ENCODE measurements at regions not wholly inside any gene's neighbourhood (a gene's known extent, or its start where the extent isn't known, plus 50 kb on each side); places are given as distances from the start of the nearest gene placed in this dataset.

DNA sequence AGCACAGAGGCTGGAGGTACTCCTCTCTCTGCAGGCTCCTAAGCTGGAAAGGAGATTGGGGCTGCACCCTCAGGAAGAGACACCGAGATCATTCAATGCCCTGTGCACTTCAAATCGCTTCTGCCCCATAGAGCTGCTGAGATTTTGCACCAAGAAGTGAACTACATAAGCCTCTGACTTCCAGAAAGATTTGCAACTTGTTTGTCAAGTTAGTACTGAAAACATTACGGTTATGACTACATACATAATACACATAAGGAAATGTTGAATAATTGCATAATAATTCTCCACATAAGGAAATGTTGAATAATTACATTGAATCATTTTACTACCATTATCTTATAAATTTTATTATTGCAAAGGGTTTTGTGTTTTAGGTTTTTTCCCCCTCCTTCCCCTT is 120.3 kb upstream of the SASH1 start:
- H3K27me3 ChIP-seq (ENCODE audit: insufficient read depth, low read length, poor library complexity): no peaks in the 10 kb centered on the region
- no peak overlapping the region for H3K4me2 ChIP-seq (ENCODE audit: low read length)
- no peak overlapping the region for H3K27ac ChIP-seq (ENCODE audit: low read depth, low read length)
- no peak overlapping the region for H2BK5ac ChIP-seq (ENCODE audit: low read length)
- no peak overlapping the region for H3K56ac ChIP-seq (ENCODE audit: low read length)
- no peak overlapping the region for H3K9ac ChIP-seq (ENCODE audit: low read length)
- no peak overlapping the region for H4K5ac ChIP-seq (ENCODE audit: low read length)
- no peaks in the 10 kb centered on the region for H3K36me3 ChIP-seq (ENCODE audit: control insufficient read depth, insufficient read depth, low read length)
- H3K4ac ChIP-seq (ENCODE audit: low read depth, low read length): no peak overlapping the region
- H3K79me2 ChIP-seq (ENCODE audit: control insufficient read depth, insufficient read depth, low read length): no peaks in the 10 kb centered on the region
- no CpG with 5 or more reads among the region's 3 CpGs for WGBS (ENCODE audit: extremely low coverage, insufficient coverage, low lambda C conversion rate)
- no peak for DNase-seq
- H3K4me3 ChIP-seq (ENCODE audit: low read length): no peak overlapping the region
- no peak overlapping the region for H2BK120ac ChIP-seq (ENCODE audit: low read depth, low read length)
- H3K18ac ChIP-seq (ENCODE audit: low read length): no peak overlapping the region
- no peak overlapping the region for H4K8ac ChIP-seq (ENCODE audit: low read depth, low read length)
- peaks cover 6% of the 10 kb centered on the region for H3K4me1 ChIP-seq (ENCODE audit: control insufficient read depth, low read depth, low read length)
- H3K79me1 ChIP-seq (ENCODE audit: low read length): no peaks in the 10 kb centered on the region
- H2AK5ac ChIP-seq (ENCODE audit: low read length): no peak overlapping the region
- H3K23ac ChIP-seq (ENCODE audit: low read length): no peak overlapping the region
- peak overlapping the region; percentile 20 for H2BK15ac ChIP-seq (replicated peaks; ENCODE audit: low read depth)

DNA sequence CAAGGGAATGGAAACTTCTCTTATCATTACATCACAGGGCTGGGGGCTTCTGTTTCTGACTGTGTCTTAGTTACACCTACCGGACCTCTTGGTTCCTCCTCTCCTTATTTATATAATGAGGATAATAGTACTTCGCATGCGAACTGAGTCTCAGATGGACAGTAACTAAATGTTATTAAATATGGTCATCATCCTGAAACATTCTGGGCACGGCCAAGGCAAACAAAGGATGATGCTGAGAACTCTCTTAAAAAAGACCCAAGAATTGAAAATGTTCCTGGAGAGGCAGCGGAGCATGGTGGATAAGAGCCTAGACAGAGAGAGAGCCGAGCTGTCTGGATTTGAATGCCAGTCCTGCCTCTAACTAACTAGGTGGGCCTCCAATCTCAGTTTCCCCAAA is 119.8 kb upstream of the SASH1 start:
- Histone ChIP-seq H3K4ac (ENCODE audit: low read depth, low read length) (no peak overlapping the region), H3K4me3 (ENCODE audit: low read length) (no peak overlapping the region), H3K79me2 (ENCODE audit: control insufficient read depth, insufficient read depth, low read length) (no peaks in the 10 kb centered on the region), H2AK5ac (ENCODE audit: low read length) (no peak overlapping the region), H3K79me1 (ENCODE audit: low read length) (no peaks in the 10 kb centered on the region), H4K5ac (ENCODE audit: low read length) (no peak overlapping the region), H2BK15ac (replicated peaks; ENCODE audit: low read depth) (no peak overlapping the region), H3K27ac (ENCODE audit: low read depth, low read length) (no peak overlapping the region), H3K18ac (ENCODE audit: low read length) (no peak overlapping the region), H3K27me3 (ENCODE audit: insufficient read depth, low read length, poor library complexity) (no peaks in the 10 kb centered on the region), H3K4me2 (ENCODE audit: low read length) (no peak overlapping the region), H2BK5ac (ENCODE audit: low read length) (no peak overlapping the region), H4K8ac (ENCODE audit: low read depth, low read length) (no peak overlapping the region), H3K4me1 (ENCODE audit: control insufficient read depth, low read depth, low read length) (peaks cover 6% of the 10 kb centered on the region), H3K56ac (ENCODE audit: low read length) (no peak overlapping the region), H2BK120ac (ENCODE audit: low read depth, low read length) (peak overlapping the region; percentile 61), H3K36me3 (ENCODE audit: control insufficient read depth, insufficient read depth, low read length) (no peaks in the 10 kb centered on the region), H3K9ac (ENCODE audit: low read length) (no peak overlapping the region), H3K23ac (ENCODE audit: low read length) (no peak overlapping the region)
- WGBS (ENCODE audit: extremely low coverage, insufficient coverage, low lambda C conversion rate): no CpG with 5 or more reads among the region's 6 CpGs
- no peak for DNase-seq

DNA sequence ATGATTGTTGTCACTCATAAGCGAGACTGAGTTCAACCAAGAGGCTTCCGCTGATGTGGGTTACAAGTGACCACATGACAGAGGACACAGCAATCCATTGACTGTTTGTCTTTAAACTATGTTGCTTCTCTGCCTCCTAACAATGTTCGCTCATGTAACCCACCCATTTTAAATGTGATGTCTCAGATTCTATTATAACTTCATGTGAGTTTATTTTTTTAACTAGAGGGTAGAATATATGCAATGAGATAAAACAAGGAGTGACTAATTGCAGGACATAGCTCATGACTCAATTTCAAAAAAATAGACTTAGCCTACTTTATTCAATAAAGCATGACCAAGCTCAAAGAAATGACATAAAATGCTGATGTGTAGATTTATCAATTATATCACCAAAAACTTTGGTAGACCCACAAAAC is 119.2 kb upstream of the SASH1 start:
- Histone ChIP-seq H3K9ac (ENCODE audit: low read length) (no peak overlapping the region), H3K23ac (ENCODE audit: low read length) (no peak overlapping the region), H2BK5ac (ENCODE audit: low read length) (no peak overlapping the region), H3K4me3 (ENCODE audit: low read length) (no peak overlapping the region), H4K8ac (ENCODE audit: low read depth, low read length) (no peak overlapping the region), H3K4ac (ENCODE audit: low read depth, low read length) (peak overlapping the region; percentile 70), H3K56ac (ENCODE audit: low read length) (no peak overlapping the region), H2BK120ac (ENCODE audit: low read depth, low read length) (no peak overlapping the region), H3K79me2 (ENCODE audit: control insufficient read depth, insufficient read depth, low read length) (no peaks in the 10 kb centered on the region), H2BK15ac (replicated peaks; ENCODE audit: low read depth) (no peak overlapping the region), H3K36me3 (ENCODE audit: control insufficient read depth, insufficient read depth, low read length) (no peaks in the 10 kb centered on the region), H3K27me3 (ENCODE audit: insufficient read depth, low read length, poor library complexity) (no peaks in the 10 kb centered on the region), H3K4me1 (ENCODE audit: control insufficient read depth, low read depth, low read length) (peaks cover 6% of the 10 kb centered on the region), H3K79me1 (ENCODE audit: low read length) (no peaks in the 10 kb centered on the region), H3K18ac (ENCODE audit: low read length) (no peak overlapping the region), H2AK5ac (ENCODE audit: low read length) (no peak overlapping the region), H4K5ac (ENCODE audit: low read length) (no peak overlapping the region), H3K27ac (ENCODE audit: low read depth, low read length) (no peak overlapping the region), H3K4me2 (ENCODE audit: low read length) (no peak overlapping the region)
- WGBS (ENCODE audit: extremely low coverage, insufficient coverage, low lambda C conversion rate): no CpG with 5 or more reads among the region's 3 CpGs
- DNase-seq: no peak

DNA sequence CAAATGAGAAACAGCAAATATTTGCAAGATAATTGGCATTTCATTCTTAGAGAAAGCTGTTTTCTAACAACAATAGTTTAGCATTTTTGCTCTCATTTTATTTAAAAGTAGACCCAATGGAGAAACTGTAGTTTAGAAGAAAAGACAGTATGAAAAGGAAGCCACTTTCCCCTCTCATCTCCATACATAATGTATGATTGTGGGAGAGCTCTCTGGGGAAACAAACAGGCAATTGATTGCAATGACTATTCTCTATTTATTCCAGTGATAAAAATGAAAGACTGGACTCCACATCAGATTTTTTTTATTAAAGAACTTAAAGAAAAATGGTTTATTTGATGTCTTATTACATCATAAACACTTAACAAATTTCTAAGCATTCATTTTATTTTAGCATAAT is 116.8 kb upstream of the SASH1 start:
- H3K4me2 ChIP-seq (ENCODE audit: low read length): no peak overlapping the region
- H3K4me3 ChIP-seq (ENCODE audit: low read length): no peak overlapping the region
- H3K18ac ChIP-seq (ENCODE audit: low read length): no peak overlapping the region
- H3K27me3 ChIP-seq (ENCODE audit: insufficient read depth, low read length, poor library complexity): no peaks in the 10 kb centered on the region
- no peaks in the 10 kb centered on the region for H3K36me3 ChIP-seq (ENCODE audit: control insufficient read depth, insufficient read depth, low read length)
- no peak overlapping the region for H2BK120ac ChIP-seq (ENCODE audit: low read depth, low read length)
- H3K23ac ChIP-seq (ENCODE audit: low read length): no peak overlapping the region
- H4K5ac ChIP-seq (ENCODE audit: low read length): no peak overlapping the region
- H3K79me1 ChIP-seq (ENCODE audit: low read length): no peaks in the 10 kb centered on the region
- H3K56ac ChIP-seq (ENCODE audit: low read length): no peak overlapping the region
- H3K4ac ChIP-seq (ENCODE audit: low read depth, low read length): no peak overlapping the region
- no peak overlapping the region for H3K9ac ChIP-seq (ENCODE audit: low read length)
- H3K79me2 ChIP-seq (ENCODE audit: control insufficient read depth, insufficient read depth, low read length): no peaks in the 10 kb centered on the region
- H2AK5ac ChIP-seq (ENCODE audit: low read length): no peak overlapping the region
- no peak overlapping the region for H2BK15ac ChIP-seq (replicated peaks; ENCODE audit: low read depth)
- no peak overlapping the region for H4K8ac ChIP-seq (ENCODE audit: low read depth, low read length)
- H2BK5ac ChIP-seq (ENCODE audit: low read length): no peak overlapping the region
- H3K27ac ChIP-seq (ENCODE audit: low read depth, low read length): no peak overlapping the region
- no peak for DNase-seq
- peaks cover 6% of the 10 kb centered on the region for H3K4me1 ChIP-seq (ENCODE audit: control insufficient read depth, low read depth, low read length)

DNA sequence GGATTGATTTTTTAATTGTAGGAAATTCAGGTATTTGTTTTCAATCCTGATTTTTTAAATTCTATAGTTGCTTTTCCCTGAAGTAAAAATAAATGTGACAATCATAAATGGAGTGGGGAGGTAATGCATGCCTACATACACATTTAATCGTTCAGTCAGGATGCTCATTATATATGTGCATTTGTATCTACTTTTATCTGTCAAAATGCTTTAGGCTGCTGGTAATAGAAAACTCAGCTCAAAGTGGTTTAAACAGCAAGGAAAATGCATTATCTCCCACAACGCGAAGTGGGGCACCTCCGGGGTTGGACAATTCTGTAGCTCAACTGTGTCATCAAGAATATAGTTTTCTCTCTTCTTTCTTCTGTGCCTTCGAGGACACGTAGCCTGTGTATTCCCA is 116.4 kb upstream of the SASH1 start:
- H3K56ac ChIP-seq (ENCODE audit: low read length): no peak overlapping the region
- H3K27ac ChIP-seq (ENCODE audit: low read depth, low read length): no peak overlapping the region
- no peak overlapping the region for H3K9ac ChIP-seq (ENCODE audit: low read length)
- no peaks in the 10 kb centered on the region for H3K79me2 ChIP-seq (ENCODE audit: control insufficient read depth, insufficient read depth, low read length)
- DNase-seq: no peak
- no peak overlapping the region for H3K4ac ChIP-seq (ENCODE audit: low read depth, low read length)
- no peak overlapping the region for H4K5ac ChIP-seq (ENCODE audit: low read length)
- no CpG with 5 or more reads among the region's 6 CpGs for WGBS (ENCODE audit: extremely low coverage, insufficient coverage, low lambda C conversion rate)
- no peak overlapping the region for H2BK5ac ChIP-seq (ENCODE audit: low read length)
- no peak overlapping the region for H3K18ac ChIP-seq (ENCODE audit: low read length)
- H4K8ac ChIP-seq (ENCODE audit: low read depth, low read length): no peak overlapping the region
- H3K4me3 ChIP-seq (ENCODE audit: low read length): no peak overlapping the region
- H2BK120ac ChIP-seq (ENCODE audit: low read depth, low read length): no peak overlapping the region
- no peaks in the 10 kb centered on the region for H3K36me3 ChIP-seq (ENCODE audit: control insufficient read depth, insufficient read depth, low read length)
- no peaks in the 10 kb centered on the region for H3K79me1 ChIP-seq (ENCODE audit: low read length)
- H3K4me2 ChIP-seq (ENCODE audit: low read length): no peak overlapping the region
- no peak overlapping the region for H2BK15ac ChIP-seq (replicated peaks; ENCODE audit: low read depth)
- H3K4me1 ChIP-seq (ENCODE audit: control insufficient read depth, low read depth, low read length): peaks cover 6% of the 10 kb centered on the region
- no peak overlapping the region for H2AK5ac ChIP-seq (ENCODE audit: low read length)
- H3K27me3 ChIP-seq (ENCODE audit: insufficient read depth, low read length, poor library complexity): no peaks in the 10 kb centered on the region
- no peak overlapping the region for H3K23ac ChIP-seq (ENCODE audit: low read length)

DNA sequence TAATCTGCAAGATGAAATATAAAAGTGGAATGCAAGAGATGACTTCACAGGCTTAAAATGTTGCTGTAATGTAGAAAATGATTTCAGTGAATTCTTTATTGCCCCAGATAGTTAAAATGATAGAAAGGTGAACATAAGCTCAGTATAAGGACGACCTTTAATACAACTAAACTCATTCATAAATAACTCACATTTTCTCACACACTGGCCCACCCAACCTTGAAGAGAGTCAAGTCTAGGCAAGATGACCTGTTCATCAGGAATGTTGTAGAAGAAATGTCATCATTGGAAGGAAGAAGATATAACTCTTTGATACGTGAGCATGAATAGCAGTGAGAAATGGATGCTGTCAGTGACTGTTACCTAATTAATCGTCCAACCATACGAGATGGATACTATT is 111.1 kb upstream of the SASH1 start:
- Histone ChIP-seq H3K36me3 (ENCODE audit: control insufficient read depth, insufficient read depth, low read length) (no peaks in the 10 kb centered on the region), H3K4me2 (ENCODE audit: low read length) (no peak overlapping the region), H4K8ac (ENCODE audit: low read depth, low read length) (no peak overlapping the region), H3K4me1 (ENCODE audit: control insufficient read depth, low read depth, low read length) (no peaks in the 10 kb centered on the region), H3K4ac (ENCODE audit: low read depth, low read length) (no peak overlapping the region), H2BK120ac (ENCODE audit: low read depth, low read length) (no peak overlapping the region), H4K5ac (ENCODE audit: low read length) (no peak overlapping the region), H2AK5ac (ENCODE audit: low read length) (no peak overlapping the region), H2BK15ac (replicated peaks; ENCODE audit: low read depth) (no peak overlapping the region), H3K56ac (ENCODE audit: low read length) (no peak overlapping the region), H3K4me3 (ENCODE audit: low read length) (no peak overlapping the region), H3K79me1 (ENCODE audit: low read length) (no peaks in the 10 kb centered on the region), H3K27me3 (ENCODE audit: insufficient read depth, low read length, poor library complexity) (no peaks in the 10 kb centered on the region), H2BK5ac (ENCODE audit: low read length) (no peak overlapping the region), H3K79me2 (ENCODE audit: control insufficient read depth, insufficient read depth, low read length) (no peaks in the 10 kb centered on the region), H3K18ac (ENCODE audit: low read length) (no peak overlapping the region), H3K9ac (ENCODE audit: low read length) (no peak overlapping the region), H3K27ac (ENCODE audit: low read depth, low read length) (no peak overlapping the region), H3K23ac (ENCODE audit: low read length) (no peak overlapping the region)
- no CpG with 5 or more reads among the region's 4 CpGs for WGBS (ENCODE audit: extremely low coverage, insufficient coverage, low lambda C conversion rate)
- no peak for DNase-seq
